Vagina (tissue), 2 donors: ENCODE measurements at regions not wholly inside any gene's neighbourhood (a gene's known extent, or its start where the extent isn't known, plus 50 kb on each side); places are given as distances from the start of the nearest gene placed in this dataset.

Experiments
- CTCF ChIP-seq, 3 experiments: fragments of 450-650 bp in 2 of 3; fragments of 200-600 bp in 1 of 3; sonication (generic) in 1 of 3; IDR thresholded peaks; one replicate each; pipeline ENCODE4 v1.5.1; 2017 to 2019; ENCODE audit warnings: antibody characterized with exemption in 3 of 3, mild to moderate bottlenecking in 2 of 3, moderate library complexity in 2 of 3
- POLR2A ChIP-seq, 2 donors: fragments of 450-650 bp; IDR thresholded peaks; one replicate each; pipeline ENCODE4 v1.6.1; 2017; ENCODE audit warnings: antibody characterized with exemption in 2 of 2, mild to moderate bottlenecking in 2 of 2, moderate library complexity in 2 of 2
- POLR2AphosphoS5 ChIP-seq, 2 donors: sonication (generic); formaldehyde crosslinking; IDR thresholded peaks; one replicate each; pipeline ENCODE4 v1.9.0; 2017; ENCODE audit warnings: antibody characterized with exemption in 2 of 2, mild to moderate bottlenecking in 2 of 2, low read depth in 1 of 2; ENCODE audit not compliant: insufficient read depth in 1 of 2

- TF ChIP-seq CTCF (IDR thresholded peaks at IDR 0.05) (no peak), POLR2A (IDR thresholded peaks at IDR 0.05) (no peak), POLR2AphosphoS5 (IDR thresholded peaks at IDR 0.05; ENCODE audit: insufficient read depth in 1 of 2, low read depth in 1 of 2) (no peak)
Measured at GRCh38 chr17:56656701-56657327, 63.3 kb downstream of the NOG start.
